ENCODE measurements at regions not wholly inside any gene's neighbourhood (a gene's known extent, or its start where the extent isn't known, plus 50 kb on each side); places are given as distances from the start of the nearest gene placed in this dataset.

DNA sequence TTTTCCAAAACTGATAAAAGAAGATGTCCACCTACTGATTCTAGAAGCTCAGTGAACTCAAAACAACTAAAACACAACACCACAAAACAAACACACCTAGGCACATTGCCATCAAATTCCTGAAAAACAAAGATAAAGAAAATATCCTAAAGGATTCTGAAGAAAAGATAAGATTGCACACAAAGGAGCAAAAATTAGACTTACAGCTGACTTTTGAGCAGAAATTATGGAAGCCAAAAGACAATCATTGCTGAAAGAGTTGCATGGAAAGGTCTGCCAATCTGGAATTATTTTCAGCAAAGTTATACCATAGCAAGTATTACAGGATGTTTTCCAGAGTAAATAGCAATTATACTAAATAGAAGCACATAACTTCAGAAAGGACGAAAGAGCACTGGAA is 128.2 kb upstream of the IRX2 start:
- no peak for ATAC-seq (ENCODE audit: insufficient number of reproducible peaks, low FRiP score, low read depth)

DNA sequence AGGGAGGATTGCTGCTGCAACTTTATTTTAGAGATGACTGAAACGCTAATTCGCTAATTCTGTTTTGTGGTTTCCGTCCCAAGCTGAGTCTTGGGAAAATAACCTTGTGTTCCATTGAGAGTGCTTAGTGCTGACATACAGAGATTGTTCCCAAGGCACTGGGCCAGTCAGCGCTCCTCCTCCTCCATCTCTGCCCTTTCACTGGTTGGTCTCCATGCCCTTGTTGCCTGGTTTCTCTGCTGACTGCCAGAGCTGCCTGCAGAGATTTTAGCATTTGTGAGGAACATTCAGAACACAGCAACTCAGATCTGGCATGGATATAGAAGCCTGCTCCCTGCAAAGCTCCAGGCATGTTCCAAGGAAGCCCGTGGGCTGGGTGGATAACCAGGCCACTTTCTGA is 126.0 kb upstream of the IRX2 start:
- no peaks in the 10 kb centered on the region for H3K4me1 ChIP-seq (ENCODE audit: control insufficient read depth in 1 of 2, low read depth in 2 of 2)
- no peak for DNase-seq (ENCODE audit: low spot score)
- peaks cover 4% of the 10 kb centered on the region for H3K9me3 ChIP-seq
- H3K27ac ChIP-seq, result no peak overlapping the region
- H3K4me3 ChIP-seq, result no peak overlapping the region
- no peaks in the 10 kb centered on the region for H3K36me3 ChIP-seq
- no peaks in the 10 kb centered on the region for H3K27me3 ChIP-seq (replicated peaks; ENCODE audit: insufficient read depth)
- ATAC-seq (ENCODE audit: insufficient number of reproducible peaks, low FRiP score, low read depth), result no peak
- TF ChIP-seq, protein P1, sequence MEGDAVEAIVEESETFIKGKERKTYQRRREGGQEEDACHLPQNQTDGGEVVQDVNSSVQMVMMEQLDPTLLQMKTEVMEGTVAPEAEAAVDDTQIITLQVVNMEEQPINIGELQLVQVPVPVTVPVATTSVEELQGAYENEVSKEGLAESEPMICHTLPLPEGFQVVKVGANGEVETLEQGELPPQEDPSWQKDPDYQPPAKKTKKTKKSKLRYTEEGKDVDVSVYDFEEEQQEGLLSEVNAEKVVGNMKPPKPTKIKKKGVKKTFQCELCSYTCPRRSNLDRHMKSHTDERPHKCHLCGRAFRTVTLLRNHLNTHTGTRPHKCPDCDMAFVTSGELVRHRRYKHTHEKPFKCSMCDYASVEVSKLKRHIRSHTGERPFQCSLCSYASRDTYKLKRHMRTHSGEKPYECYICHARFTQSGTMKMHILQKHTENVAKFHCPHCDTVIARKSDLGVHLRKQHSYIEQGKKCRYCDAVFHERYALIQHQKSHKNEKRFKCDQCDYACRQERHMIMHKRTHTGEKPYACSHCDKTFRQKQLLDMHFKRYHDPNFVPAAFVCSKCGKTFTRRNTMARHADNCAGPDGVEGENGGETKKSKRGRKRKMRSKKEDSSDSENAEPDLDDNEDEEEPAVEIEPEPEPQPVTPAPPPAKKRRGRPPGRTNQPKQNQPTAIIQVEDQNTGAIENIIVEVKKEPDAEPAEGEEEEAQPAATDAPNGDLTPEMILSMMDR (IDR thresholded peaks at IDR 0.05), result no peak

More for the DNA sequence above, 128.2 kb upstream of the IRX2 start:
- Histone ChIP-seq H3K4me1 (ENCODE audit: control insufficient read depth in 1 of 2, low read depth in 2 of 2) (no peaks in the 10 kb centered on the region), H3K27ac (no peak overlapping the region), H3K27me3 (replicated peaks; ENCODE audit: insufficient read depth) (no peaks in the 10 kb centered on the region), H3K36me3 (no peaks in the 10 kb centered on the region), H3K9me3 (peaks cover 4% of the 10 kb centered on the region), H3K4me3 (no peak overlapping the region)
- TF ChIP-seq, protein P1 (IDR thresholded peaks at IDR 0.05), result no peak
- DNase-seq (ENCODE audit: low spot score), result no peak

DNA sequence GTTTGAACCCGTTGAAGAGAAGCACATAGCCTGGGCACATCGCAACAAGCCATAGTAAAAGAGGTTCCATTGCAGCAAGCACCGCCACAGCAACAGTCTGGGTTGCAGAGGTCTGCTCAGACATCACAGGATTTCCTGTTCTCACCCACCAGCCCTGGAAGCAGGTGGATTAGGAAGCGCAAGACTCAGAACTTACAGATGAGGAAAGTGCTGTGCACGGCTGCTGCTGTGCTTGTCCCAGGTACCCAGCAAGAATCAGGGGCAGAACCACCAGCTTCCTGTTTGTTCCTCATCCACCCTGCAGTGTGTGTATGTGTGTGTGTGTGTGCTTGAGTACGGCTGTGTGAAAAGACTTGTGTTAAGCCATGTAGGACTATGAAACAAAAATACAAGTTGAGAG is 124.7 kb upstream of the IRX2 start:
- no peak overlapping the region for H3K4me3 ChIP-seq
- no peak for ATAC-seq (ENCODE audit: insufficient number of reproducible peaks, low FRiP score, low read depth)
- H3K27ac ChIP-seq, result no peak overlapping the region
- H3K9me3 ChIP-seq, result peaks cover 4% of the 10 kb centered on the region
- no peaks in the 10 kb centered on the region for H3K4me1 ChIP-seq (ENCODE audit: control insufficient read depth in 1 of 2, low read depth in 2 of 2)
- no peaks in the 10 kb centered on the region for H3K27me3 ChIP-seq (replicated peaks; ENCODE audit: insufficient read depth)
- no peaks in the 10 kb centered on the region for H3K36me3 ChIP-seq
- TF ChIP-seq, protein P1 (IDR thresholded peaks at IDR 0.05), result no peak
- no peak for DNase-seq (ENCODE audit: low spot score)

DNA sequence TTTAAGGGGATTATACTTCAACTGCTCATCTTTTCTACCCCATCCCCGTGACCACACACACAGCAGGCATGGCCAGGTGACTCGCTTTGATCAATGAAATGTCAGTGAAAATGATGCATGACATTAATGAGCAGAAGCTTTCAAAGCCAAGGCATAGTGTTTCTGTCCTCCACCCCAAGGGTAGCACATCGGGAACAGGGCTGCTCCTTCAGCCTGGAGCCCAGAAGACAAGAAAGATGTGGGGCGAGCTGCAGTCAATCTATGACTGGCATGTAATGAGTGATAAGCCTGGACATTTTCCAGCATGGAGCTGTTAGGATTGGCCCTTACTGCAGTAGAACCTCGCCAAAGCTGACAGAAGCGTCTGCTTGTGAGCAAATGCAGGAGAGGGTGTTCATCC is 122.6 kb upstream of the IRX2 start:
- H3K27ac ChIP-seq, result no peak overlapping the region
- no peaks in the 10 kb centered on the region for H3K27me3 ChIP-seq (replicated peaks; ENCODE audit: insufficient read depth)
- H3K9me3 ChIP-seq, result no peaks in the 10 kb centered on the region
- ATAC-seq (ENCODE audit: insufficient number of reproducible peaks, low FRiP score, low read depth) (no peak), DNase-seq (ENCODE audit: low spot score) (no peak)
- no peak overlapping the region for H3K4me3 ChIP-seq
- TF ChIP-seq, protein P1 (IDR thresholded peaks at IDR 0.05), result no peak
- H3K4me1 ChIP-seq (ENCODE audit: control insufficient read depth in 1 of 2, low read depth in 2 of 2), result no peaks in the 10 kb centered on the region
- no peaks in the 10 kb centered on the region for H3K36me3 ChIP-seq

DNA sequence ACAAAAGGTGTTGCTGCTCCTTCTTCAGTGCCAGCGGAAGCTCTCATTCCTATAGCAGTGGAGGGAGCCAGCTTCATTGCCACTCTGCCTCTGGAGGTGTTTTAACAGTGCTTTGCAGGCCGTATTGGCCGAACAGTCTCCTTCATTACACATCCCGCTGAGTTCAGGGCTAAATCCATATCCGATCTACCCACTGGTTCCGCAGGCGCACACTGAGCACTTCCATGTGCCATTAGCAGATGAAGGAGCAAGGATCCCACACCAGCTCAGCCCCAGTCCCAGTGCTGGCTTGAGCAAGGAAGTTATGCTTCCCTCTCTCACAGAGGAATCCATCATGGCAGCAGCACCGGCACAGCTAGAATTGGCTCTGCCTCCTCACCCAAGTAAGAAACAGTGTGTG is 121.2 kb upstream of the IRX2 start:
- Histone ChIP-seq H3K4me1 (ENCODE audit: control insufficient read depth in 1 of 2, low read depth in 2 of 2) (no peaks in the 10 kb centered on the region), H3K36me3 (no peaks in the 10 kb centered on the region), H3K4me3 (no peak overlapping the region), H3K27me3 (replicated peaks; ENCODE audit: insufficient read depth) (no peaks in the 10 kb centered on the region), H3K27ac (no peak overlapping the region), H3K9me3 (no peaks in the 10 kb centered on the region)
- DNase-seq (ENCODE audit: low spot score) (no peak), ATAC-seq (ENCODE audit: insufficient number of reproducible peaks, low FRiP score, low read depth) (no peak)
- TF ChIP-seq, protein P1 (IDR thresholded peaks at IDR 0.05), result no peak
